PFSK-1 (cell line): ENCODE measurements at regions not wholly inside any gene's neighbourhood (a gene's known extent, or its start where the extent isn't known, plus 50 kb on each side); places are given as distances from the start of the nearest gene placed in this dataset.
A peak's percentile ranks its signal among the peaks of the same experiment; 100 is the strongest.

Source experiments
- FOXP2 ChIP-seq: optimal IDR thresholded peaks from 2 replicates; pipeline ENCODE3; 2011; ENCODE audit warnings: borderline replicate concordance, control low read depth, inconsistent platforms; ENCODE audit not compliant: insufficient read depth; ENCODE audit errors: extremely low read length, extremely low read depth
- POLR2AphosphoS5 ChIP-seq: IDR thresholded peaks from 2 replicates; pipeline ENCODE4 v1.6.1; 2012; ENCODE audit warnings: low read depth, mild to moderate bottlenecking, control low read depth, low read length, moderate library complexity
- SIN3A ChIP-seq: IDR thresholded peaks from 2 replicates; pipeline ENCODE4 v1.6.1; 2012; ENCODE audit warnings: mild to moderate bottlenecking, low read length, moderate library complexity, borderline replicate concordance; ENCODE audit not compliant: insufficient read depth
- TAF1 ChIP-seq: IDR thresholded peaks from 2 replicates; pipeline ENCODE4 v1.6.1; 2012; ENCODE audit warnings: low read length, control low read depth, borderline replicate concordance; ENCODE audit not compliant: insufficient read depth
- TF ChIP-seq, protein P1 (sequence below), 2 experiments: IDR thresholded peaks; 2 replicates each; pipeline versions ENCODE4 v1.6.1 to v1.8.0; 2011 to 2012; ENCODE audit warnings: low read depth in 2 of 2, low read length in 2 of 2, control low read depth in 1 of 2, inconsistent platforms in 1 of 2, mild to moderate bottlenecking in 1 of 2, moderate library complexity in 1 of 2; ENCODE audit not compliant: insufficient read depth in 1 of 2

DNA sequence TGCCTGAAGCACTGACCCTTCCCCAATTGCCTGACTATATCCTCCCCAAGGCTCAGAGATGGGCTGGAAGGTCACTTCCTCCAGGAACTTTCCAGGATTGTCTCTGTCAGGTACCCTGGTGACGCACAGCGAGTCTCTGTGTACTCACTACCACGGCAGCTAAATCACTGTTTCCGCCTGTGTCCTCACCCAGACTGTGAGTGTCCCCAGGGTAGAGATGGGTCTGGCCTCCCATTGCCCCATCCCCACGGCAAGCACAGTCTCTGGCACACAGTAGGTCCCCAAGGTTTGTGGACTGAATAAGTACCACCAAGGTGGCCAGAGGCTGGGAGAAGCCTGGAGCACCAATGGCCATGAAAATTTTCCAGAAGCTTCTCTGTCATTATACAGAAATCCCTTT is 93.8 kb upstream of the RUNX3 start:
- TF ChIP-seq FOXP2 (no peak), POLR2AphosphoS5 (no peak), SIN3A (no peak), TAF1 (no peak)
- TF ChIP-seq, protein P1, sequence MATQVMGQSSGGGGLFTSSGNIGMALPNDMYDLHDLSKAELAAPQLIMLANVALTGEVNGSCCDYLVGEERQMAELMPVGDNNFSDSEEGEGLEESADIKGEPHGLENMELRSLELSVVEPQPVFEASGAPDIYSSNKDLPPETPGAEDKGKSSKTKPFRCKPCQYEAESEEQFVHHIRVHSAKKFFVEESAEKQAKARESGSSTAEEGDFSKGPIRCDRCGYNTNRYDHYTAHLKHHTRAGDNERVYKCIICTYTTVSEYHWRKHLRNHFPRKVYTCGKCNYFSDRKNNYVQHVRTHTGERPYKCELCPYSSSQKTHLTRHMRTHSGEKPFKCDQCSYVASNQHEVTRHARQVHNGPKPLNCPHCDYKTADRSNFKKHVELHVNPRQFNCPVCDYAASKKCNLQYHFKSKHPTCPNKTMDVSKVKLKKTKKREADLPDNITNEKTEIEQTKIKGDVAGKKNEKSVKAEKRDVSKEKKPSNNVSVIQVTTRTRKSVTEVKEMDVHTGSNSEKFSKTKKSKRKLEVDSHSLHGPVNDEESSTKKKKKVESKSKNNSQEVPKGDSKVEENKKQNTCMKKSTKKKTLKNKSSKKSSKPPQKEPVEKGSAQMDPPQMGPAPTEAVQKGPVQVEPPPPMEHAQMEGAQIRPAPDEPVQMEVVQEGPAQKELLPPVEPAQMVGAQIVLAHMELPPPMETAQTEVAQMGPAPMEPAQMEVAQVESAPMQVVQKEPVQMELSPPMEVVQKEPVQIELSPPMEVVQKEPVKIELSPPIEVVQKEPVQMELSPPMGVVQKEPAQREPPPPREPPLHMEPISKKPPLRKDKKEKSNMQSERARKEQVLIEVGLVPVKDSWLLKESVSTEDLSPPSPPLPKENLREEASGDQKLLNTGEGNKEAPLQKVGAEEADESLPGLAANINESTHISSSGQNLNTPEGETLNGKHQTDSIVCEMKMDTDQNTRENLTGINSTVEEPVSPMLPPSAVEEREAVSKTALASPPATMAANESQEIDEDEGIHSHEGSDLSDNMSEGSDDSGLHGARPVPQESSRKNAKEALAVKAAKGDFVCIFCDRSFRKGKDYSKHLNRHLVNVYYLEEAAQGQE (IDR thresholded peaks at IDR 0.05; ENCODE audit: insufficient read depth in 1 of 2, low read depth in 2 of 2, low read length in 2 of 2), result no peak

DNA sequence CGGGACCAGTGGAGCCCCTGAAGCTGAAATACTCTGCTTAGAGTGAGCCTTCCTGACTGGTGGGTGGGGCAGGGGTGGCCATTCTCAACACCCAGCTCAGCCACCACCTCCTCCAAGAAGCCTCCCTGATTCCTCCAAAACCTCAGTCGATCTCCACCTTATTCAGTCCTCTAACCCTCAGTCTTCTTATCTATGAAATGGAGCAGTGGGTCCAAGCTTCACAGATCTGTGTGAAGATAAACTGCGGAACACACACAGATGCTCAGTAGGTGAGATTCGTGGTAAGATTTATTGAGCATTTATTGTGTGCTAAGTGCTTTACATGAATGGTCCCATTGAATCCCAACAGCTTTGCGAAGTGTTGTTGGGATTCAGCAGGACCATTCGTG is 93.1 kb upstream of the RUNX3 start:
- TF ChIP-seq TAF1 (no peak), FOXP2 (no peak), SIN3A (no peak), POLR2AphosphoS5 (no peak)
- TF ChIP-seq, protein P1 (IDR thresholded peaks at IDR 0.05; ENCODE audit: insufficient read depth in 1 of 2, low read depth in 2 of 2, low read length in 2 of 2), result no peak

DNA sequence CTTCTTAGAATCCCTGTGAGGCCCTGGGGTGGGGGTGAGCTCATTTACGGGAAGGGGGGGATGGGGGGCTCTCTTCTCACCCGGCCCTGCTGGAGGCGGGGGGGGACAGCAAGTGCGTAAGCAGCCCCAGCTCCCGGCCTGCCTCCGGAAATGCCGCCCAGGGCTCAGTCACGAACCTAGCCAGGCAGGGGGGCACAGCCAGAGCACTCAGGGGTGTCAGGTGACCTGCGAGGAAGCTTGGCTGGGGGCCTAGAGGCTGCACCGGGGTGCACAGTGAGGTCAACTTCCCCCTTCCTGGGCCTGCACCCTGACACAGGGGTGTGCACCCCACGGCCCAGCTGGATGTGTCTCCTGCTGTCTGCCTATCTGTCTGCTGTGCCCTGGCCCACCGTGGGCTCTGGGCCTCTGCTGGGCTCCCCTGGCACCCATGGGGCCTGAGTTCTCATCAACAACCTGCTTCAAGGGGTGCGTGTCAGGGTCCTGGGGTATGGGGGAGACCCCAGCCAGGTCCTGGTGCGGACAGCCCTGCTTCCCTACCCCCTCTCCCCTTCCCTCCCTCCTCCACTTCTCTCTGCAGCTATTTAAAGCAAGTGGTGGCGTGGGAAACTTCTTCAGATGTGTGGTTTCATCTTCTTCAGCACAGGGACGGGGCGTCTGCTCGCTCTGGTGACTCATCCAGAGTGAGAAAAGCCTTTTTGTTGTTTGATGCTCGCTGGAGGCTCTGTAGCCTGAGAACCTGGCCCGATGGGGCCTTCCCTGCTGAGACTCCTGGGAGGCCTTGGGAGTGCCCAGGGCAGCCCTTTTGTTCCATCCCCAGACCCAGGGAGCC is 92.5 kb upstream of the RUNX3 start:
- TF ChIP-seq FOXP2 (peak; percentile 27), POLR2AphosphoS5 (no peak)

DNA sequence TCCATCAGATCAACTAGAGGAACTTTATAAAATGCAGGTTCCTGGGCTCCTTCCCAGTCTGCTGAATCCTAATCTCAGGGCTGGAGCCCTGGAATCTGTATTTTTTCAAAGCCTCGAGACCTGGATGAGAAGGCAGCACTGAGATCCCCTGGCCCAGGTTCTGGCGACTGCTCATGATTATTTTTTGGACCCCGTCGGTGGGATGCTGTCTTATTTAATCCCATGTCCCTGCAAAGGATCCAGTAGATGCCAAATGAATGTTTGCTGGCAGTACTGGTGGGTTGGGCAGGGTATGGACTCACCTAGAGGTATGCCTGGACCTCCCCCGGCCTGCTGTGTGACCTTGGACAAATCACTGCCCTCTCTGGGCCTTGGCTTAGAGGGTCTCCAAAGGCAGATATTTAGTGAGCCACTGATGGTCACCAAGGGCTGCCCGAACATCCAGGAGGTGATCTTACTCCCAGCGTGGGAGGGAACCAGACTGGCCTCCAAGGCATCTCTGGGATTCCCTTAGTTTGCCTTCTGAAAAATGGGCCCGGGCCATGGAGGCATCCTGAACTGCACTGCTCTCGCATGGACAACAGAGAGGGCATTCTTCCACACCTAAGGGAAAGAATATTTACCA is 91.6 kb upstream of the RUNX3 start:
- TF ChIP-seq POLR2AphosphoS5, result no peak
- no peak for TF ChIP-seq FOXP2
- TF ChIP-seq, protein P1 (IDR thresholded peaks at IDR 0.05; ENCODE audit: insufficient read depth in 1 of 2, low read depth in 2 of 2, low read length in 2 of 2), result no peak
- no peak for TF ChIP-seq TAF1
- TF ChIP-seq SIN3A, result no peak

DNA sequence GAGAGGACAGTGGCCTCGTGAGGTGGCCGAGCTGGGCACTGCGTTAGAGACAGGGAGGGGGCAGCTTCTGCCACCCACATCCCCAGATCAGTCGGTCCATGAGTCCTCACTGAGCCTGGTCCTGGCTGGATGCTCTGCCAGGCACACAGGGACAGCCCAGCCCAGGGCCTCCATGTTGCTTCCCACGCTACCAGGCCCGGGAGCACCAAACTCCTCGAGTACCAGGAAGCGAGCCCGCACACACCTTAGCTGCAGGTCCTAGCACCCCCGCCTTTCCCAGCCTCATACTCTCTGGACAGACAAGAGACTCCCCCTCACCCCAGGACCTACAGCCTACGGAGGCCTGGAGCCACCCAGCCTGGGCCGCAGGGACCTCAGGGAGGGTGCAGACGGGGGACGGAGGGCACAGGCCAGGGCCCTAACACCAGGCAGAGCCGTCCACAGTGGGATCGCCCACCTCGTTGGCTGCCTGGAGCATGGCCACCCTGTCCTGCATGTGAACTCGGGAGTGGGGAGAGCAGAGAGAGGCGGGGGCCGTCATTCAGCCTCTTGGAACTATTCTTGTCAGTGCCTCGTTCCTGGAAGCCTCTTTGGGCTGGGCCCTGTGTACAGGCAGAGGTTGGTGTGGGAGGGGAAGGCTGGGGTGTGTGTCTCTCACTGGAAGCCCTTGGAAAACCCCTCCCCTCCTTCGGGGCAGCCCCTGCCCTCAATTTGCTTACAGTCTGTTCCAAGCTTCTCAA is 90.9 kb upstream of the RUNX3 start:
- TF ChIP-seq SIN3A (no peak), FOXP2 (no peak), POLR2AphosphoS5 (no peak)
- TF ChIP-seq, protein P1 (IDR thresholded peaks at IDR 0.05; ENCODE audit: insufficient read depth in 1 of 2, low read depth in 2 of 2, low read length in 2 of 2), result no peak
